Colon (tissue), 2 donors: ENCODE measurements at regions not wholly inside any gene's neighbourhood (a gene's known extent, or its start where the extent isn't known, plus 50 kb on each side); places are given as distances from the start of the nearest gene placed in this dataset.
"Not testable (repeated sequence)": the region's sequence is repeated elsewhere in the genome, so short reads cannot be mapped to it uniquely, and the experiment has no call there.

ENCODE experiments used
- FAIRE-seq: peaks from 2 replicates; lab custom pipeline; 2012; peaks lifted over from hg19 to GRCh38; lab: Jason Lieb, UNC
- donor health status: control.
- donor health status: control.

GRCh38 chr5:1958211-1959010 lies 75.7 kb upstream of the IRX4 start:
- FAIRE-seq = no peak

- FAIRE-seq = no peak
Measured at GRCh38 chr5:1955586-1955985, 72.9 kb upstream of the IRX4 start.

- not testable (repeated sequence) for FAIRE-seq
Measured at GRCh38 chr5:1953710-1954109, 71.0 kb upstream of the IRX4 start.

- FAIRE-seq = no peak
Measured at GRCh38 chr5:1952444-1953099, 69.8 kb upstream of the IRX4 start.

GRCh38 chr5:1952021-1952420 lies 69.3 kb upstream of the IRX4 start:
- FAIRE-seq = no peak

- FAIRE-seq = no peak
Measured at GRCh38 chr5:1951165-1951816, 68.6 kb upstream of the IRX4 start.

- FAIRE-seq = no peak
Measured at GRCh38 chr5:1950708-1951103, 68.0 kb upstream of the IRX4 start.

- FAIRE-seq = no peak
Measured at GRCh38 chr5:1950096-1950707, 67.5 kb upstream of the IRX4 start.

GRCh38 chr5:1949253-1949652 lies 66.5 kb upstream of the IRX4 start:
- FAIRE-seq = no peak

- no peak for FAIRE-seq
Measured at GRCh38 chr5:1948663-1949191, 66.0 kb upstream of the IRX4 start.

- no peak for FAIRE-seq
Measured at GRCh38 chr5:1948111-1948510, 65.4 kb upstream of the IRX4 start.

- no peak for FAIRE-seq
Measured at GRCh38 chr5:1946776-1947175, 64.1 kb upstream of the IRX4 start.

- no peak for FAIRE-seq
Measured at GRCh38 chr5:1946122-1946677, 63.5 kb upstream of the IRX4 start.

- no peak for FAIRE-seq
Measured at GRCh38 chr5:1945606-1946005, 62.9 kb upstream of the IRX4 start.

GRCh38 chr5:1944408-1944807 lies 61.7 kb upstream of the IRX4 start:
- no peak for FAIRE-seq

- FAIRE-seq = no peak
Measured at GRCh38 chr5:1943481-1943880, 60.8 kb upstream of the IRX4 start.

- no peak for FAIRE-seq
Measured at GRCh38 chr5:1942630-1943029, 59.9 kb upstream of the IRX4 start.

- no peak for FAIRE-seq
Measured at GRCh38 chr5:1942158-1942557, 59.4 kb upstream of the IRX4 start.

- FAIRE-seq = no peak
Measured at GRCh38 chr5:1939256-1939655, 56.5 kb upstream of the IRX4 start.

- no peak for FAIRE-seq
Measured at GRCh38 chr5:1938310-1939000, 55.7 kb upstream of the IRX4 start.

- FAIRE-seq = no peak
Measured at GRCh38 chr5:1937590-1937989, 54.9 kb upstream of the IRX4 start.

- no peak for FAIRE-seq
Measured at GRCh38 chr5:1936901-1937300, 54.2 kb upstream of the IRX4 start.
